ENCODE measurements at regions not wholly inside any gene's neighbourhood (a gene's known extent, or its start where the extent isn't known, plus 50 kb on each side); places are given as distances from the start of the nearest gene placed in this dataset.

DNA sequence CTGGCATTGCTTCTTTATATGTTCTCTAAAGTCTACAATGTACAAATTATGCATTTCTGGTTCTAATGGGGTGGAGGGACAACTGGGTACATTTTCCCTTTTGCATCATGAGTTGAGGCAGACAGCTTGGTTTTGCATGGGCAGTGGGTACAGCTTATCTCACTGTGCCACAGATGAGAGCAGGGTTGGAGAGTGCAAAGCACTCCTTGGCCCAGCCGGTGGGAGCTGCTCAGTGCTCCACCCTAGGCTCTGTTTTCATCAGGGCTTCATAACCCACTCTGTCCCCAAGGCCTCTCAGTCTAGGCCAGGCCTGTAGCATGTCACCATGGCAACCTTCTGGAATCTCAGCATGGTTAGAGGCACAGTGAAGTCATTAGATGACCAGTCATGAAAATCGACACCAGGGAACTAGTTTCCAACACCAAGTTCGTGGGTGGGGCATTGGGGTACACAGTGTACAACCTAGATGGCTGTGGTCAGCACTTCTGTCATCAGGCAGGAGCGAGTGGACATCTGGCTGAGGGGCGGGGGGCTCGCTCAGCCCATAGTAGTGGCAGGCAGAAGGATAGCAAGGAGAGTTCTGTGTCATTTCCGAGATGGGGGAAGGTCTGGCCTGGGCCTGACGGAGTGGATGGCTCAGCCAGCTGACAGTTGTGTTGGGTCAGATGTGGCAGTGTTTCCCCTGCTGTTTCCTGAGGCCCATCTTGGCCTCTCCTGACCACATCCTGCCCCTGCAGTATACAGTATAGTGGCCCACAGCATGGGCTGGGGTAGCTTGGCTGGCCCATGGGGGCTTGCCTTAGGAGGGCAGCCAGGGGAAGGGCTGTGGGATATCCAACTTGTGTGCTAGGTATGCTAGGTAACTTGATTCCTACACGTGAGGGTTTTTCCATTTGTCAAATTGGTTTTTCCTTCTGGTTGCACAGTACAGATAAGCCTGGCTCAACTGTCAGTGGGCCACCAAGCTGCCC, 75.7 kb upstream of the PRR23C start:
- Histone ChIP-seq H3K27me3 (ENCODE audit: low read length) (no peaks in the 10 kb centered on the region), H3K4me1 (ENCODE audit: insufficient read depth, low read length) (peaks cover 12% of the 10 kb centered on the region), H3K79me2 (ENCODE audit: low read length) (no peaks in the 10 kb centered on the region), H3K4me3 (ENCODE audit: low read length) (no peak overlapping the region), H3K9me3 (ENCODE audit: low read length) (no peaks in the 10 kb centered on the region), H3K9ac (ENCODE audit: low read length) (no peak overlapping the region), H3K27ac (ENCODE audit: low read length) (no peak overlapping the region), H3K9me2 (replicated peaks; ENCODE audit: low read length) (no peaks in the 10 kb centered on the region), H4K20me1 (ENCODE audit: low read length) (no peaks in the 10 kb centered on the region), H2AFZ (ENCODE audit: low read length) (no peak overlapping the region), H3K4me2 (ENCODE audit: low read length) (no peak overlapping the region), H3K36me3 (ENCODE audit: low read depth, low read length) (no peaks in the 10 kb centered on the region), H3F3A (ENCODE audit: low read length, unreplicated experiment) (no peaks in the 10 kb centered on the region)
- peak; percentile 28 for DNase-seq
- intact Hi-C loops (cut with micrococcal nuclease): no loop called here
- BruUV-seq (replicated peaks): no TSS peak
- ChIA-PET POLR2A (ENCODE audit: unreplicated experiment) (no interaction called here), CTCF (no interaction called here)
- TF ChIP-seq, protein P1, sequence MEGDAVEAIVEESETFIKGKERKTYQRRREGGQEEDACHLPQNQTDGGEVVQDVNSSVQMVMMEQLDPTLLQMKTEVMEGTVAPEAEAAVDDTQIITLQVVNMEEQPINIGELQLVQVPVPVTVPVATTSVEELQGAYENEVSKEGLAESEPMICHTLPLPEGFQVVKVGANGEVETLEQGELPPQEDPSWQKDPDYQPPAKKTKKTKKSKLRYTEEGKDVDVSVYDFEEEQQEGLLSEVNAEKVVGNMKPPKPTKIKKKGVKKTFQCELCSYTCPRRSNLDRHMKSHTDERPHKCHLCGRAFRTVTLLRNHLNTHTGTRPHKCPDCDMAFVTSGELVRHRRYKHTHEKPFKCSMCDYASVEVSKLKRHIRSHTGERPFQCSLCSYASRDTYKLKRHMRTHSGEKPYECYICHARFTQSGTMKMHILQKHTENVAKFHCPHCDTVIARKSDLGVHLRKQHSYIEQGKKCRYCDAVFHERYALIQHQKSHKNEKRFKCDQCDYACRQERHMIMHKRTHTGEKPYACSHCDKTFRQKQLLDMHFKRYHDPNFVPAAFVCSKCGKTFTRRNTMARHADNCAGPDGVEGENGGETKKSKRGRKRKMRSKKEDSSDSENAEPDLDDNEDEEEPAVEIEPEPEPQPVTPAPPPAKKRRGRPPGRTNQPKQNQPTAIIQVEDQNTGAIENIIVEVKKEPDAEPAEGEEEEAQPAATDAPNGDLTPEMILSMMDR (conservative IDR thresholded peaks at IDR 0.05; ENCODE audit: low read depth, low read length): no peak
- TF ChIP-seq EZH2 (IDR thresholded peaks at IDR 0.05; ENCODE audit: low read length, unreplicated experiment): no peak
- no peak for TF ChIP-seq EZH2phosphoT487 (IDR thresholded peaks at IDR 0.05; ENCODE audit: borderline replicate concordance, low read length)
- no peak for ATAC-seq

GRCh38 chr3:139121513-139122220, 77.0 kb upstream of the PRR23C start:
- intact Hi-C loops (cut with micrococcal nuclease): no loop called here
- Histone ChIP-seq H3K4me1 (ENCODE audit: insufficient read depth, low read length) (peaks cover 12% of the 10 kb centered on the region), H3K4me3 (ENCODE audit: low read length) (no peak overlapping the region), H2AFZ (ENCODE audit: low read length) (no peak overlapping the region), H3K9me3 (ENCODE audit: low read length) (no peaks in the 10 kb centered on the region), H3K27me3 (ENCODE audit: low read length) (no peaks in the 10 kb centered on the region), H3K9me2 (replicated peaks; ENCODE audit: low read length) (no peaks in the 10 kb centered on the region), H3K4me2 (ENCODE audit: low read length) (no peak overlapping the region), H3K36me3 (ENCODE audit: low read depth, low read length) (no peaks in the 10 kb centered on the region), H4K20me1 (ENCODE audit: low read length) (no peaks in the 10 kb centered on the region), H3K9ac (ENCODE audit: low read length) (no peak overlapping the region), H3K79me2 (ENCODE audit: low read length) (no peaks in the 10 kb centered on the region), H3K27ac (ENCODE audit: low read length) (no peak overlapping the region), H3F3A (ENCODE audit: low read length, unreplicated experiment) (no peaks in the 10 kb centered on the region)
- CTCF ChIA-PET: no interaction called here
- no peak for ATAC-seq
- POLR2A ChIA-PET (ENCODE audit: unreplicated experiment): no interaction called here
- TF ChIP-seq EZH2 (IDR thresholded peaks at IDR 0.05; ENCODE audit: low read length, unreplicated experiment) (no peak), EZH2phosphoT487 (IDR thresholded peaks at IDR 0.05; ENCODE audit: borderline replicate concordance, low read length) (no peak)
- TF ChIP-seq, protein P1 (conservative IDR thresholded peaks at IDR 0.05; ENCODE audit: low read depth, low read length): no peak
- BruUV-seq (replicated peaks): no TSS peak
- no peak for DNase-seq

DNA sequence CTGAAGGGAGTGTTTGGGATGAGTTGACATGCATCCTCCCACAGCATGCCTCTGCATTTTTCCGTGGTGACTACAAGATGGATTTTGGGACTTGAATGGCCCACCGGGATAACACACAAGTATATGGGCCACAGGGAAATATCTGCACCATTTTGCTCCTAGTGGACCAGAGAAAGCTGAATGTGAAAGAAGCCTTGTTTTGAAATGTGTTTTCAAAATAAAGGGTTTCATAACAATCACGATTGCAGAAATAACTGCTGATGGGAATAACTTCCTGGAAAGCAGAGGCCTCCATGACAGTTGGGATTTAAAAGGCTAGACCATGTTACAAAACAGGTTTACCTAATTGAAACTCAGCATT, 77.5 kb upstream of the PRR23C start:
- intact Hi-C loops (cut with micrococcal nuclease): no loop called here
- Histone ChIP-seq H3K4me3 (ENCODE audit: low read length) (no peak overlapping the region), H3K4me2 (ENCODE audit: low read length) (no peak overlapping the region), H3K9ac (ENCODE audit: low read length) (no peak overlapping the region), H3K4me1 (ENCODE audit: insufficient read depth, low read length) (peaks cover 9% of the 10 kb centered on the region), H3K36me3 (ENCODE audit: low read depth, low read length) (no peaks in the 10 kb centered on the region), H3K27me3 (ENCODE audit: low read length) (no peaks in the 10 kb centered on the region), H2AFZ (ENCODE audit: low read length) (no peak overlapping the region), H3F3A (ENCODE audit: low read length, unreplicated experiment) (no peaks in the 10 kb centered on the region), H4K20me1 (ENCODE audit: low read length) (no peaks in the 10 kb centered on the region), H3K9me3 (ENCODE audit: low read length) (no peaks in the 10 kb centered on the region), H3K9me2 (replicated peaks; ENCODE audit: low read length) (no peaks in the 10 kb centered on the region), H3K27ac (ENCODE audit: low read length) (no peak overlapping the region), H3K79me2 (ENCODE audit: low read length) (no peaks in the 10 kb centered on the region)
- TF ChIP-seq EZH2 (IDR thresholded peaks at IDR 0.05; ENCODE audit: low read length, unreplicated experiment) (no peak), EZH2phosphoT487 (IDR thresholded peaks at IDR 0.05; ENCODE audit: borderline replicate concordance, low read length) (no peak)
- TF ChIP-seq, protein P1 (conservative IDR thresholded peaks at IDR 0.05; ENCODE audit: low read depth, low read length): no peak
- no TSS peak for BruUV-seq (replicated peaks)
- ChIA-PET POLR2A (ENCODE audit: unreplicated experiment) (no interaction called here), CTCF (no interaction called here)
- no peak for DNase-seq
- ATAC-seq: no peak
